ENCODE measurements at regions not wholly inside any gene's neighbourhood (a gene's known extent, or its start where the extent isn't known, plus 50 kb on each side); places are given as distances from the start of the nearest gene placed in this dataset.

GRCh38 chr6:163694988-163695398 lies 280.5 kb downstream of the QKI start:
- TF ChIP-seq CTCF (IDR thresholded peaks at IDR 0.05; ENCODE audit: low read depth, low read length) (no peak), EZH2phosphoT487 (IDR thresholded peaks at IDR 0.05; ENCODE audit: low read depth) (no peak)
